HepG2 (cell line): ENCODE measurements at regions not wholly inside any gene's neighbourhood (a gene's known extent, or its start where the extent isn't known, plus 50 kb on each side); places are given as distances from the start of the nearest gene placed in this dataset.

ENCODE experiments used
- MED1 ChIP-seq: sonication (generic); formaldehyde crosslinking; IDR thresholded peaks from 2 replicates; pipeline ENCODE4 v1.4.0; 2020; ENCODE audit warnings: missing genetic modification reagents
- NFYC ChIP-seq: IDR thresholded peaks from 2 replicates; pipeline ENCODE4 v1.6.1; 2016; ENCODE audit warnings: missing genetic modification reagents, missing compliant biosample characterization
- NR2F1 ChIP-seq, 2 experiments: fragments of 450-650 bp in 1 of 2; formaldehyde crosslinking in 1 of 2; IDR thresholded peaks; 2 replicates each; pipeline versions ENCODE4 v1.5.0 to v1.6.1; 2016 to 2020; ENCODE audit warnings: mild to moderate bottlenecking in 1 of 2, missing compliant biosample characterization in 1 of 2, missing genetic modification reagents in 1 of 2, moderate library complexity in 1 of 2
- PHF5A ChIP-seq: IDR thresholded peaks from one replicate; pipeline ENCODE4 v1.6.1; 2018; ENCODE audit warnings: low read depth, missing genetic modification reagents; ENCODE audit not compliant: unreplicated experiment
- POGZ ChIP-seq: sonication (generic); formaldehyde crosslinking; IDR thresholded peaks from 2 replicates; pipeline ENCODE4 v1.4.0; 2020; ENCODE audit warnings: mild to moderate bottlenecking, missing genetic modification reagents
- PTBP1 ChIP-seq: fragments of 200-400 bp; formaldehyde crosslinking; IDR thresholded peaks from 2 replicates; pipeline ENCODE4 v1.6.1; 2018; ENCODE audit warnings: low read length, low read depth; ENCODE audit not compliant: poor library complexity, severe bottlenecking
- RARG ChIP-seq: sonication (generic); formaldehyde crosslinking; IDR thresholded peaks from 2 replicates; pipeline ENCODE4 v1.4.0; 2020; ENCODE audit warnings: low read depth, mild to moderate bottlenecking, missing genetic modification reagents
- SMAD3 ChIP-seq: sonication (generic); formaldehyde crosslinking; IDR thresholded peaks from 2 replicates; pipeline ENCODE4 v1.4.0; 2020; ENCODE audit warnings: missing genetic modification reagents
- TP53 ChIP-seq: sonication (generic); formaldehyde crosslinking; conservative IDR thresholded peaks from 2 replicates; pipeline ENCODE4 v1.4.0; 2020; ENCODE audit warnings: missing genetic modification reagents
- ZNF101 ChIP-seq: sonication (generic); formaldehyde crosslinking; IDR thresholded peaks from 2 replicates; pipeline ENCODE4 v1.4.0; 2020; ENCODE audit warnings: mild to moderate bottlenecking, low read depth, missing genetic modification reagents, borderline replicate concordance
- ZNF34 ChIP-seq: sonication (generic); formaldehyde crosslinking; IDR thresholded peaks from 2 replicates; pipeline ENCODE4 v1.4.0; 2020; ENCODE audit warnings: mild to moderate bottlenecking, missing genetic modification reagents, borderline replicate concordance
- TF ChIP-seq, protein P1 (sequence below): sonication (generic); formaldehyde crosslinking; IDR thresholded peaks from 2 replicates; pipeline ENCODE4 v1.4.0; 2020; ENCODE audit warnings: missing genetic modification reagents, borderline replicate concordance
- TF ChIP-seq, protein P2 (sequence below): sonication (generic); formaldehyde crosslinking; IDR thresholded peaks from 2 replicates; pipeline ENCODE4 v1.4.0; 2020; ENCODE audit warnings: missing genetic modification reagents, borderline replicate concordance
- TF ChIP-seq, protein P3 (sequence below): sonication (generic); formaldehyde crosslinking; IDR thresholded peaks from 2 replicates; pipeline ENCODE4 v1.4.0; 2020; ENCODE audit warnings: missing genetic modification reagents, borderline replicate concordance
- TF ChIP-seq, protein P4 (sequence below): sonication (generic); formaldehyde crosslinking; IDR thresholded peaks from 2 replicates; pipeline ENCODE4 v1.9.0; 2021; ENCODE audit warnings: mild to moderate bottlenecking, missing genetic modification reagents

DNA sequence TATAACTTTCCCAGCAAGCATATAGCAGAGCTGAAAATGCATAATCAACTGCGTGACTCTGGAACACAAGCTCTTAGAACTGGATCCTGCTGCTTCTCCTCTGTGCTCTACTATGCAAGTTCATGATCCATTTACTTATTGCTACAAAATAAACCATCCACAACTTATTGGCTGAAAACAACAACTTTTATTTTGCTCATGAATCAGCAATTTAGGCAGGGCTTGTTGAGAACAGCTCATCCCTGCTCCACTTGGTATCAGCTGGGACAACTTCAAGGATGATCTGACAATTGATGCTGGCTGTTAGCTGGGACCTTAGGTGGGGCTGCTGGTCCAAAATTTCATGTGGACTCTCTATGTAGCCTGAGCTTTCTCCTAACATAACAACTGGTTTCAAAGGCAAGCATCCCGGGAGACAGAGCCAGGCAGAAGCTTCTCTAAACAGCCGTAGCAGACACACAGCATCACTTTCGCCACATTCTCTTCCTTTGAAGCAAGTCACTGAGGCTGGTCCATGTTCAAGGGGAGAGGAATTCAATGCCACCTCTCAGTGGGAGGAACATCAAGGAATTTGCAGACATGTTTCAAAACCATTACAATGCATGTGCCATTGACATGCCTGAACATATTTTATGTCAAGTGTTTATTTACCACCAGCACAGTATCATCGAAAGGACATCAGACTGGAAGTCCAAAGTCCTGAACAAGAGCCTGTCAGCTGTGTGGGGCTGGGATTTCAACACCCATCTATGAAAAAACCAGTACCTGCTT, 153.1 kb upstream of the PKDCC start (continued):
- TF ChIP-seq, protein P1, sequence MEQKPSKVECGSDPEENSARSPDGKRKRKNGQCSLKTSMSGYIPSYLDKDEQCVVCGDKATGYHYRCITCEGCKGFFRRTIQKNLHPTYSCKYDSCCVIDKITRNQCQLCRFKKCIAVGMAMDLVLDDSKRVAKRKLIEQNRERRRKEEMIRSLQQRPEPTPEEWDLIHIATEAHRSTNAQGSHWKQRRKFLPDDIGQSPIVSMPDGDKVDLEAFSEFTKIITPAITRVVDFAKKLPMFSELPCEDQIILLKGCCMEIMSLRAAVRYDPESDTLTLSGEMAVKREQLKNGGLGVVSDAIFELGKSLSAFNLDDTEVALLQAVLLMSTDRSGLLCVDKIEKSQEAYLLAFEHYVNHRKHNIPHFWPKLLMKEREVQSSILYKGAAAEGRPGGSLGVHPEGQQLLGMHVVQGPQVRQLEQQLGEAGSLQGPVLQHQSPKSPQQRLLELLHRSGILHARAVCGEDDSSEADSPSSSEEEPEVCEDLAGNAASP: no peak
- TF ChIP-seq, protein P2, sequence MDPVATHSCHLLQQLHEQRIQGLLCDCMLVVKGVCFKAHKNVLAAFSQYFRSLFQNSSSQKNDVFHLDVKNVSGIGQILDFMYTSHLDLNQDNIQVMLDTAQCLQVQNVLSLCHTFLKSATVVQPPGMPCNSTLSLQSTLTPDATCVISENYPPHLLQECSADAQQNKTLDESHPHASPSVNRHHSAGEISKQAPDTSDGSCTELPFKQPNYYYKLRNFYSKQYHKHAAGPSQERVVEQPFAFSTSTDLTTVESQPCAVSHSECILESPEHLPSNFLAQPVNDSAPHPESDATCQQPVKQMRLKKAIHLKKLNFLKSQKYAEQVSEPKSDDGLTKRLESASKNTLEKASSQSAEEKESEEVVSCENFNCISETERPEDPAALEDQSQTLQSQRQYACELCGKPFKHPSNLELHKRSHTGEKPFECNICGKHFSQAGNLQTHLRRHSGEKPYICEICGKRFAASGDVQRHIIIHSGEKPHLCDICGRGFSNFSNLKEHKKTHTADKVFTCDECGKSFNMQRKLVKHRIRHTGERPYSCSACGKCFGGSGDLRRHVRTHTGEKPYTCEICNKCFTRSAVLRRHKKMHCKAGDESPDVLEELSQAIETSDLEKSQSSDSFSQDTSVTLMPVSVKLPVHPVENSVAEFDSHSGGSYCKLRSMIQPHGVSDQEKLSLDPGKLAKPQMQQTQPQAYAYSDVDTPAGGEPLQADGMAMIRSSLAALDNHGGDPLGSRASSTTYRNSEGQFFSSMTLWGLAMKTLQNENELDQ (CRISPR knock-in tag): no peak
- TF ChIP-seq ZNF101 (CRISPR knock-in tag): no peak
- TF ChIP-seq, protein P3, sequence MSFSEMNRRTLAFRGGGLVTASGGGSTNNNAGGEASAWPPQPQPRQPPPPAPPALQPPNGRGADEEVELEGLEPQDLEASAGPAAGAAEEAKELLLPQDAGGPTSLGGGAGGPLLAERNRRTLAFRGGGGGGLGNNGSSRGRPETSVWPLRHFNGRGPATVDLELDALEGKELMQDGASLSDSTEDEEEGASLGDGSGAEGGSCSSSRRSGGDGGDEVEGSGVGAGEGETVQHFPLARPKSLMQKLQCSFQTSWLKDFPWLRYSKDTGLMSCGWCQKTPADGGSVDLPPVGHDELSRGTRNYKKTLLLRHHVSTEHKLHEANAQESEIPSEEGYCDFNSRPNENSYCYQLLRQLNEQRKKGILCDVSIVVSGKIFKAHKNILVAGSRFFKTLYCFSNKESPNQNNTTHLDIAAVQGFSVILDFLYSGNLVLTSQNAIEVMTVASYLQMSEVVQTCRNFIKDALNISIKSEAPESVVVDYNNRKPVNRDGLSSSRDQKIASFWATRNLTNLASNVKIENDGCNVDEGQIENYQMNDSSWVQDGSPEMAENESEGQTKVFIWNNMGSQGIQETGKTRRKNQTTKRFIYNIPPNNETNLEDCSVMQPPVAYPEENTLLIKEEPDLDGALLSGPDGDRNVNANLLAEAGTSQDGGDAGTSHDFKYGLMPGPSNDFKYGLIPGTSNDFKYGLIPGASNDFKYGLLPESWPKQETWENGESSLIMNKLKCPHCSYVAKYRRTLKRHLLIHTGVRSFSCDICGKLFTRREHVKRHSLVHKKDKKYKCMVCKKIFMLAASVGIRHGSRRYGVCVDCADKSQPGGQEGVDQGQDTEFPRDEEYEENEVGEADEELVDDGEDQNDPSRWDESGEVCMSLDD (CRISPR knock-in tag): no peak
- 0 out of 2 replicates have a peak, but pooled peaks have one; percentile 36 for TF ChIP-seq POGZ (CRISPR knock-in tag)
- no peak for TF ChIP-seq NR2F1 (CRISPR knock-in tag; IDR thresholded peaks at IDR 0.05)
- TF ChIP-seq PHF5A (CRISPR knock-in tag): no peak
- TF ChIP-seq RARG (CRISPR knock-in tag): no peak
- TF ChIP-seq SMAD3 (CRISPR knock-in tag): no peak
- 0 out of 2 replicates have a peak, but pooled peaks have one; percentile 38 for TF ChIP-seq TP53 (CRISPR knock-in tag)
- TF ChIP-seq ZNF34 (CRISPR knock-in tag): no peak
- TF ChIP-seq MED1: peak; percentile 59; the same call in 1 of the 2 replicates
- TF ChIP-seq NFYC: no peak
- no peak for TF ChIP-seq PTBP1
- TF ChIP-seq, protein P4, sequence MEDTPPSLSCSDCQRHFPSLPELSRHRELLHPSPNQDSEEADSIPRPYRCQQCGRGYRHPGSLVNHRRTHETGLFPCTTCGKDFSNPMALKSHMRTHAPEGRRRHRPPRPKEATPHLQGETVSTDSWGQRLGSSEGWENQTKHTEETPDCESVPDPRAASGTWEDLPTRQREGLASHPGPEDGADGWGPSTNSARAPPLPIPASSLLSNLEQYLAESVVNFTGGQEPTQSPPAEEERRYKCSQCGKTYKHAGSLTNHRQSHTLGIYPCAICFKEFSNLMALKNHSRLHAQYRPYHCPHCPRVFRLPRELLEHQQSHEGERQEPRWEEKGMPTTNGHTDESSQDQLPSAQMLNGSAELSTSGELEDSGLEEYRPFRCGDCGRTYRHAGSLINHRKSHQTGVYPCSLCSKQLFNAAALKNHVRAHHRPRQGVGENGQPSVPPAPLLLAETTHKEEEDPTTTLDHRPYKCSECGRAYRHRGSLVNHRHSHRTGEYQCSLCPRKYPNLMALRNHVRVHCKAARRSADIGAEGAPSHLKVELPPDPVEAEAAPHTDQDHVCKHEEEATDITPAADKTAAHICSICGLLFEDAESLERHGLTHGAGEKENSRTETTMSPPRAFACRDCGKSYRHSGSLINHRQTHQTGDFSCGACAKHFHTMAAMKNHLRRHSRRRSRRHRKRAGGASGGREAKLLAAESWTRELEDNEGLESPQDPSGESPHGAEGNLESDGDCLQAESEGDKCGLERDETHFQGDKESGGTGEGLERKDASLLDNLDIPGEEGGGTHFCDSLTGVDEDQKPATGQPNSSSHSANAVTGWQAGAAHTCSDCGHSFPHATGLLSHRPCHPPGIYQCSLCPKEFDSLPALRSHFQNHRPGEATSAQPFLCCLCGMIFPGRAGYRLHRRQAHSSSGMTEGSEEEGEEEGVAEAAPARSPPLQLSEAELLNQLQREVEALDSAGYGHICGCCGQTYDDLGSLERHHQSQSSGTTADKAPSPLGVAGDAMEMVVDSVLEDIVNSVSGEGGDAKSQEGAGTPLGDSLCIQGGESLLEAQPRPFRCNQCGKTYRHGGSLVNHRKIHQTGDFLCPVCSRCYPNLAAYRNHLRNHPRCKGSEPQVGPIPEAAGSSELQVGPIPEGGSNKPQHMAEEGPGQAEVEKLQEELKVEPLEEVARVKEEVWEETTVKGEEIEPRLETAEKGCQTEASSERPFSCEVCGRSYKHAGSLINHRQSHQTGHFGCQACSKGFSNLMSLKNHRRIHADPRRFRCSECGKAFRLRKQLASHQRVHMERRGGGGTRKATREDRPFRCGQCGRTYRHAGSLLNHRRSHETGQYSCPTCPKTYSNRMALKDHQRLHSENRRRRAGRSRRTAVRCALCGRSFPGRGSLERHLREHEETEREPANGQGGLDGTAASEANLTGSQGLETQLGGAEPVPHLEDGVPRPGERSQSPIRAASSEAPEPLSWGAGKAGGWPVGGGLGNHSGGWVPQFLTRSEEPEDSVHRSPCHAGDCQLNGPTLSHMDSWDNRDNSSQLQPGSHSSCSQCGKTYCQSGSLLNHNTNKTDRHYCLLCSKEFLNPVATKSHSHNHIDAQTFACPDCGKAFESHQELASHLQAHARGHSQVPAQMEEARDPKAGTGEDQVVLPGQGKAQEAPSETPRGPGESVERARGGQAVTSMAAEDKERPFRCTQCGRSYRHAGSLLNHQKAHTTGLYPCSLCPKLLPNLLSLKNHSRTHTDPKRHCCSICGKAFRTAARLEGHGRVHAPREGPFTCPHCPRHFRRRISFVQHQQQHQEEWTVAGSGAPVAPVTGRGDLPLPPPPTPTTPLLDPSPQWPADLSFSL: no peak
